ENCODE measurements at regions not wholly inside any gene's neighbourhood (a gene's known extent, or its start where the extent isn't known, plus 50 kb on each side); places are given as distances from the start of the nearest gene placed in this dataset.
"Not testable (repeated sequence)": the region's sequence is repeated elsewhere in the genome, so short reads cannot be mapped to it uniquely, and the experiment has no call there.

DNA sequence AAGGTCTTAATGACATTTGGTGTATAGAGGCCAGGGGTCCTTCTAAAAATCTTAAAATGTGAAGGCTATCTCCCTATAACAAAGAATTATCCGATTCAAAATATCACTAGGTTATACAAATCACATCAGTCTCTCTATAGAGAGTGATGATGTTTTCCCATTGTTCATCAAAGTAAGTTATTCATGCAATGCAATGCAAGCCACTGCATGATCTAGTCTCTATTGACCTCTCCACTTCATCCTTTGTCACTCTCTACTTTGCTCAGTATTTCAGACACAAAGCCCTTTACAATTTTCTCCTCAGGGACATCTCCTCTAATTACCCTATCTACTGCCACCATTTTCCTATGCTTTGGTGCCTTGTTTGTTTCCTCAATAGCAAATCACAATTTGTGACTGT, 628.0 kb downstream of the HTR1B start:
- H3K36me3 ChIP-seq, result no peaks in the 10 kb centered on the region
- H3K4me1 ChIP-seq (ENCODE audit: control insufficient read depth in 1 of 2, low read depth in 2 of 2), result no peaks in the 10 kb centered on the region
- TF ChIP-seq, protein P1, sequence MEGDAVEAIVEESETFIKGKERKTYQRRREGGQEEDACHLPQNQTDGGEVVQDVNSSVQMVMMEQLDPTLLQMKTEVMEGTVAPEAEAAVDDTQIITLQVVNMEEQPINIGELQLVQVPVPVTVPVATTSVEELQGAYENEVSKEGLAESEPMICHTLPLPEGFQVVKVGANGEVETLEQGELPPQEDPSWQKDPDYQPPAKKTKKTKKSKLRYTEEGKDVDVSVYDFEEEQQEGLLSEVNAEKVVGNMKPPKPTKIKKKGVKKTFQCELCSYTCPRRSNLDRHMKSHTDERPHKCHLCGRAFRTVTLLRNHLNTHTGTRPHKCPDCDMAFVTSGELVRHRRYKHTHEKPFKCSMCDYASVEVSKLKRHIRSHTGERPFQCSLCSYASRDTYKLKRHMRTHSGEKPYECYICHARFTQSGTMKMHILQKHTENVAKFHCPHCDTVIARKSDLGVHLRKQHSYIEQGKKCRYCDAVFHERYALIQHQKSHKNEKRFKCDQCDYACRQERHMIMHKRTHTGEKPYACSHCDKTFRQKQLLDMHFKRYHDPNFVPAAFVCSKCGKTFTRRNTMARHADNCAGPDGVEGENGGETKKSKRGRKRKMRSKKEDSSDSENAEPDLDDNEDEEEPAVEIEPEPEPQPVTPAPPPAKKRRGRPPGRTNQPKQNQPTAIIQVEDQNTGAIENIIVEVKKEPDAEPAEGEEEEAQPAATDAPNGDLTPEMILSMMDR (IDR thresholded peaks at IDR 0.05), result no peak
- DNase-seq (ENCODE audit: low spot score), result no peak
- no peak overlapping the region for H3K4me3 ChIP-seq
- no peak for ATAC-seq (ENCODE audit: insufficient number of reproducible peaks, low FRiP score, low read depth)
- H3K27me3 ChIP-seq (replicated peaks; ENCODE audit: insufficient read depth), result no peaks in the 10 kb centered on the region
- no peak overlapping the region for H3K27ac ChIP-seq
- H3K9me3 ChIP-seq, result no peaks in the 10 kb centered on the region

DNA sequence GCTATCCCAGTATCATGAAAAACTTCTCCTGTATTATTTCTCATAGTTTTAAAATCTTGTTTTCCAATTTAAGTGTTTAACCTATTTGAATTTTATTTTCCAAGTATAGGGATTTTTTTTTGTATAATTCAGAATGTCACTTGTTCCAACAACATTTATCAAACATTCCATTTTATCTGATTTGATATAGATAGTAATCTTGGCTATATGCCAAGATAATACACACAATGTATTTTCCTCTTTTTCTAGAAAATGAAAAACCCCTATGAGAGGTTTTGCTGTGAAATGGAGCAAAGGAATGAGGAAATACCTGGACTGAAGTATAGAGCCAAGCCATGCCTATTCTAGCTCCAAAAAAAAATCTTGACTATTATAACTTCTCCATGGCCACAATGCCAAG, 628.9 kb downstream of the HTR1B start:
- ATAC-seq (ENCODE audit: insufficient number of reproducible peaks, low FRiP score, low read depth) (no peak), DNase-seq (ENCODE audit: low spot score) (no peak)
- Histone ChIP-seq H3K4me3 (no peak overlapping the region), H3K27me3 (replicated peaks; ENCODE audit: insufficient read depth) (no peaks in the 10 kb centered on the region), H3K36me3 (no peaks in the 10 kb centered on the region), H3K9me3 (no peaks in the 10 kb centered on the region), H3K27ac (no peak overlapping the region), H3K4me1 (ENCODE audit: control insufficient read depth in 1 of 2, low read depth in 2 of 2) (no peaks in the 10 kb centered on the region)
- TF ChIP-seq, protein P1 (IDR thresholded peaks at IDR 0.05), result no peak

DNA sequence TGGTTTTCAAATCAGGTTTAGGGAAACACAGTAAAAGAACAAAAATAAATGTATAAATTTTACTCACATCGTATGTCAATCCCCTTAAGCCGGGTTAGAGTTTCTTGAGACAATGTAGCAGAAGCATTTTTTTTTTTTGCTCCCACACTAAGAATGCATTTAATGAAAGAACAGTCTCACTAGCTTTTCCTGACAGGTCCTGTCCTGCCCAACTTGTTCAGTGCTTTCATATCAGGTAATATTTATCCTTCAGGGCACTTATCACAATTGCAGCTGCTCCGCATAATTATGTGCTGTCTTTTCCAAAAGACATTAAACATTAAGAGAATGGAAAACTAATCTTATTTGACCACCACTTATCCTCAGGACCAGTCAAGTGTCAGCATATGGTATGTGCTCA, 632.0 kb downstream of the HTR1B start:
- ATAC-seq (ENCODE audit: insufficient number of reproducible peaks, low FRiP score, low read depth) (no peak), DNase-seq (ENCODE audit: low spot score) (no peak)
- Histone ChIP-seq H3K4me3 (no peak overlapping the region), H3K27me3 (replicated peaks; ENCODE audit: insufficient read depth) (no peaks in the 10 kb centered on the region), H3K4me1 (ENCODE audit: control insufficient read depth in 1 of 2, low read depth in 2 of 2) (no peaks in the 10 kb centered on the region), H3K36me3 (no peaks in the 10 kb centered on the region), H3K9me3 (peaks cover 6% of the 10 kb centered on the region), H3K27ac (no peak overlapping the region)
- TF ChIP-seq, protein P1 (IDR thresholded peaks at IDR 0.05), result no peak

- H3K9me3 ChIP-seq, result peaks cover 19% of the 10 kb centered on the region
- H3K4me1 ChIP-seq (ENCODE audit: control insufficient read depth in 1 of 2, low read depth in 2 of 2); H3K36me3 ChIP-seq; H3K27ac ChIP-seq; ATAC-seq (ENCODE audit: insufficient number of reproducible peaks, low FRiP score, low read depth); H3K4me3 ChIP-seq; DNase-seq (ENCODE audit: low spot score); H3K27me3 ChIP-seq (replicated peaks; ENCODE audit: insufficient read depth): not testable (repeated sequence)
These were observed 639.7 kb downstream of the HTR1B start for GRCh38 chr6:76823578-76823977.

DNA sequence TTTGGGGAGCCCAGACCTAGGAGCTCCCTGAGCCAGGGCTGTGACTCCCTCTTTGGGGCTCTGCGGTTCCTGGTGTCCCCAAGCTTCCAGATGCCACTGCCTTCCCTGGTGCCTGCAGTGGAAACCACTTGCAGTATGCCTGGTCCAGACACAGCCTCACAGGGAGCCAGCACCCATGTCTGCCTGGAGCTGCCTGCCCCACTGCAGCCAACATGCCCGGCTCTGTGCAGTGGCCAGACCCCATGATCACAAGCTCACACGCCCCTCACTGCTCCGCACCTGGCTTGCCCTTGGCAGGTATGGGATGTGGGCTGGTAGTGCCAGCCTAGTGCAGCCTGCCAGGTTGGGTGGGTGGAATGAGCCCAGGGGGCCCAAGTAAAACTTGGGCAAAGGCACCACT, 644.8 kb downstream of the HTR1B start:
- ATAC-seq (ENCODE audit: insufficient number of reproducible peaks, low FRiP score, low read depth), result no peak
- Histone ChIP-seq H3K4me1 (ENCODE audit: control insufficient read depth in 1 of 2, low read depth in 2 of 2) (peaks cover 9 to 13% of the 10 kb centered on the region in 2 donors), H3K36me3 (no peaks in the 10 kb centered on the region), H3K27ac (no peak overlapping the region), H3K27me3 (replicated peaks; ENCODE audit: insufficient read depth) (no peaks in the 10 kb centered on the region), H3K4me3 (no peak overlapping the region), H3K9me3 (peaks cover 12% of the 10 kb centered on the region)
- DNase-seq (ENCODE audit: low spot score), result no peak
- TF ChIP-seq, protein P1 (IDR thresholded peaks at IDR 0.05), result no peak

DNA sequence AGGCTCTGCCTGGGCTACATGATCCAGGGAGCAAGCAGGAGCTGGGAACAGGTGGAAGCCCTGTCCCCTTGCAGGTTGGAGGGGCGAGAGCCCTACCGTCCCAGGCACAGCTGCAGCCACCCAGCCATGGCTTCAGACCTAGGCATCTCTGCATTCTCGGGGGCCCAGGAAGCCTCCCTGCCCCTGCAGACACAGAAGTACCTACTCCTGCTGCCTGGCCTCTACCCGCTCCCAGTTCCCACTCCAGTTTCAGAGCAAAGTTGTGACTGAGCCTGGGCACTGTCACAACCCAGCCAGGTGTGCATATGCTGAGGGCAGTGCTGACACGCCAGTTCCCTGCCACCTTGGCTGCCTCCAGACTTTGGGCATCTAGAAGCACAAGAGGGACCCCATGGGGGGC, 645.9 kb downstream of the HTR1B start:
- TF ChIP-seq, protein P1 (IDR thresholded peaks at IDR 0.05), result no peak
- H3K9me3 ChIP-seq, result peaks cover 9% of the 10 kb centered on the region

More for the DNA sequence above, 645.9 kb downstream of the HTR1B start:
- H3K27me3 ChIP-seq (replicated peaks; ENCODE audit: insufficient read depth), result no peaks in the 10 kb centered on the region
- peaks cover 9 to 13% of the 10 kb centered on the region in 2 donors for H3K4me1 ChIP-seq (ENCODE audit: control insufficient read depth in 1 of 2, low read depth in 2 of 2)
- no peak overlapping the region for H3K27ac ChIP-seq
- no peaks in the 10 kb centered on the region for H3K36me3 ChIP-seq
- ATAC-seq (ENCODE audit: insufficient number of reproducible peaks, low FRiP score, low read depth) (no peak), DNase-seq (ENCODE audit: low spot score) (no peak)
- H3K4me3 ChIP-seq, result no peak overlapping the region

Data from thoracic aorta (tissue), 2 donors.